GM19324 (cell line): ENCODE measurements at regions not wholly inside any gene's neighbourhood (a gene's known extent, or its start where the extent isn't known, plus 50 kb on each side); places are given as distances from the start of the nearest gene placed in this dataset.

Experiments
- ATAC-seq: cut with Tn5 transposase; IDR thresholded peaks from one replicate; pipeline ENCODE4 v1.9.1; 2021; ENCODE audit warnings: mild to moderate bottlenecking, moderate library complexity; ENCODE audit not compliant: unreplicated experiment, low FRiP score

GRCh38 chr21:39106881-39107462, 76.3 kb downstream of the PSMG1 start:
- ATAC-seq, result no peak

DNA sequence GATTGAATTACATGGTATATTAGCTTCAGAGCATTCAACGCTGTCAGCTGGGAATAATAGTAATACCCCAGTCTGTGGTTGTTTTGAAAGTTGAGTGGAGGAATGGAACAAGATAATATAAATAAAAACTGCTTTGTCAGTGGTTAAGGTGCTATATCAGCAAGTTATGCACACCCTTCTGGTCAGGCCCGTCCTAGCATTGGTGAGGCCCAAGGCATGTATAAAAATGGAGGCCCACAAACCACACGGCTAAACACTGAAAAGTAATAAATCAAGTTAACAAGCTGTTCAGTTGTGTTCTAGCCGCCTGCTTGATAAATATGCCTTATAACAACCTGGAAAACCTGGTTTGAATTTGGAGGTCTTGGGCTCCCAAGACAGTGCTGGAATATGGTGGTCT, 77.4 kb downstream of the PSMG1 start:
- ATAC-seq, result no peak

- no peak for ATAC-seq
These were observed 77.9 kb downstream of the PSMG1 start for GRCh38 chr21:39105341-39105765.

- no peak for ATAC-seq
These were observed 78.3 kb downstream of the PSMG1 start for GRCh38 chr21:39104911-39105310.

GRCh38 chr21:39103689-39104088, 79.6 kb downstream of the PSMG1 start:
- no peak for ATAC-seq

DNA sequence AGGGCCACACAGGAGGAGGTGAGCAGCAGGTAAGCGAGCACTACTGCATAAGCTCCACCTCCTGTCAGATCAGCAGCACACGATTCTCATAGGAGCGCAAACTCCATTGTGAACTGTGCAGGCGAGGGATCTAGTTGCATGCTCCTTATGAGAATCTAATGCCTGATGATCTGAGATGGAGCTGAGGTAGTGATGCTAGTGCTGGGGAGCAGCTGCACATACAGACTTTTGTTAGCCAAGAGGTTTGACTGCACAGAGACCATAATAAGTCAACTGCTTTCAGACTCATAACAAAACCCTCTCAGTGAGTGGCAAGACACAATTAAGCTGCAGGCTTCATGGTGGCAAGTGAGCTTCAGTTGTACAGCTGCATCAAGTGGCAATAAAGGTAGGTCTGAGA, 83.4 kb downstream of the PSMG1 start:
- no peak for ATAC-seq

- no peak for ATAC-seq
These were observed 84.5 kb downstream of the PSMG1 start for GRCh38 chr21:39098696-39099200.

DNA sequence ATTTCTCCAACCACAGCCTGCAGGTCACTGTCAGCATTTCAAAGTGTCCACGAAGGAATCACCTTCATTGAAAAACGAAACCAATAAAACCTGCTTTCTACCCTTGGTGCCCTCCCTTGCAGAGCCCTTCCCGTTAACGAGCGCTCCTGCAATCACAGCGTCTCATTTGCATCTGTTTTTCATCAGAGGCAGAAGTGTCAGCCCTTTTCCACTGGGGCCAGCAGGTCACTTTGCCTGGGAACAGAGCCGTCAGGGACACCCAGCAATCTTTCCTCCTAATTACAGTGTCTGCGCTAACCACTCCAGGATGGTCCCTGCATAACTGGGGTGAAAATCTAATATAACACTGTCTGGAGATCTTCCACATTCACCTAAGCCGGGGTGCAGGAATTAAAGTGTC, 85.3 kb downstream of the PSMG1 start:
- no peak for ATAC-seq

DNA sequence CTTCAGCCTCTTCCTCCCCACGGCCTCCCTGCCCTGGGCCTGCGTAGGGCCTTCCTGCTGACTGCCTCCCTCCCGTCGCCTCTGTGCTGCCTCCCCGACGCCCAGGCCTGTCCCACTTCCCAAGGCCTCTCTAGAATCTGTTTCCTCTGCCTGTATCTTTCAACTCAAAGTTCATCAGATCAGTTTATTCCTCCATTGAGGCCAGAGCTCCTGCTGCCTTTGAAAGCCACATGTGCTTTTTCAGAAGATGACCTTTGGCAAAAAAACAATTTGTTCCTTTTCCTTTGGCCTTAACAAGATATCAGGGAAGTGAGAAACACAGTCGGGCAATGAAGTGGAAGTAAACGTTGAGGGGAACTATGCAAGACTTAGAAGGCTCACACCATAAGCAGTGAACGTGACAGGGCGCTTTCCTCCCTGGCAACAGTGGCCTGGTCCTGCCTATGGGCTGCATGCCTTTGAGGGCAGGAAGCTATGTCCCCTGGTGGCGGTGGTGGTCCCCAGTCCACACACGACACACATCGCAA, 85.9 kb downstream of the PSMG1 start:
- no peak for ATAC-seq

- no peak for ATAC-seq
These were observed 86.5 kb downstream of the PSMG1 start for GRCh38 chr21:39096754-39097153.

GRCh38 chr21:39095681-39096080, 87.6 kb downstream of the PSMG1 start:
- no peak for ATAC-seq

DNA sequence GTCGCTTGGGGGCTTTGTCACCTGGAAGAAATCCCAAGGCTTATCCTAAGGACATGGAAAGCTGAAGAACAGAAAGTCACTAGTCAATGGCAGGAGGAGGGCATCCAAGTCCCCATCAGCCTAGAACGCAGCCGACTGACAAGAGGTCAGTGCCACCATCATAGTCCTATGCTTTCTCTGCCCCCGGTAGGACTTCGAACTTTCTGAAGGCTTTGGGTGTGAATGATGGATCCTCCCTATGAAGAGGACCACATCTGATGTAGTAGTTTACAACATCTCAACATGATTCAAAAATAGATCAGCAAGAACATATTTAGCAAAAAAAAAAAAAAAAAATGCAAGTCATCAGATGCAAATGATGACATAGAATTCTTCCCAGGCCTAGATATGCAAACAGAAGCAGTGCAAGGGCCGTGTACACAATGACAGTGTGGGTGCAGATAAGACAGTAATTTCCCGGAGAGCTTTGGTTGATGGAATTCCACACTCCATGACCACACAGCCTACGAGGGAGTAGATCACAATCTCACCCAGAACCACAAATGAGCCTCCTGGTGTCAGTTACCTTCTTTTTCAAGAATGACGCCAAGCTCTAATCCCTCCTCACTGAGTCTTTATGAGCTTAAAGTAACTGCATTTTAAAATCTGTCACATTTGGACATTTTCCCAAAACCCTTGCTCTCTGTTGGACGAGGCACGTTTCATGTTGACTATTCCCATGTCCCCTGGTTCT, 88.2 kb downstream of the PSMG1 start:
- no peak for ATAC-seq

DNA sequence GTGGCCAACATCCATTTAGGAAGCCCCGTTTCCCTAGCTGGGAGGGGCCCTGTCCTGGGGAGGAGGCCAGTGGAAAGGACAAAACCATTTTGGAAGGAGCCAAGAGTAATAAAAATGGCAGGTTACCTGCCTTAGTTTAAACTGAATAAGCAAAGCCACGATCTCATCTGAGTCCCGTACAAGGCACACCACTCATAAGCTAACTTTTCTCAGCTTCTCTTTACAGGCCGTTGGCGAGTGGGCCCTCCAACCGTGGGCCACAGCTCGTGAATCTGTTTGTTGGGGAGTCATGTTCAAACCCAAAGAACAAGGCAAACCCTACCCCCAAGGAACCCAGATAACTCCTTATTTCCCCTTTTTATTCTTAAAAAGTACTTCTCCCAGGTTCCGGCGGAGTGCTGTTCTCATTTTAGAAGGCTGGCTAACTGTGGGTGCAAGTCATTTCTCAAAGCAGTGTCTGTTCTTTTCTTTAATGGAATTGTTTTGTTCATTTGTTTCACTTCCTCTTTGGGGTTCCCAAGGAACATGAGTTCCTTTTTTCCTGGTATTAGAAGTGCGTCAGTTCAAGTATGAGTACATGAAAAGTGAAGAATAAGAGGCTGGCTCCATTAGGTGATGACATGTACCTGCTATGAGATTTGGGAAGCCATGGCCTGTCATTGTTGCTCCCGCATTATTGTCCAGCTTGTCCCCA, 89.0 kb downstream of the PSMG1 start:
- no peak for ATAC-seq

DNA sequence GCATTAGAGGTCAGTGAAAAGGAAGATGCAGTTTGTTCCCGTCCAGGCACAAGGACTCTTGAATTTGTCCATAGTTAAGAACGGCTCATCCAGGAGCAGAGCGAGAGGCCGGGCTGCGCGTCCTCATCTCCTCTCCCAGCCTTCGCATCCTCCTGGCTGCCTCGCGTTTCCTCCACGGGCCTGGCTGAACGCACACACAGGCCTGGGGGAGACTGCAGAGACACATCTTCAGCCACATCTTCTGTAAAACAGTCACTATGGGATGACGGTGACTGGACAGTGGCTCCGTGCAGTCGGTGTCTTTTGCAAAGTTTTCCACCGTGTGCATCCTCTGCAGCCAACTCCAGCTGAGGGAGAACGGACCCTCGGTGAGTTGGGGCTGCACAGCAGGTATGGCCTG, 89.7 kb downstream of the PSMG1 start:
- ATAC-seq, result no peak

GRCh38 chr21:39088831-39089380, 94.3 kb downstream of the PSMG1 start:
- no peak for ATAC-seq

DNA sequence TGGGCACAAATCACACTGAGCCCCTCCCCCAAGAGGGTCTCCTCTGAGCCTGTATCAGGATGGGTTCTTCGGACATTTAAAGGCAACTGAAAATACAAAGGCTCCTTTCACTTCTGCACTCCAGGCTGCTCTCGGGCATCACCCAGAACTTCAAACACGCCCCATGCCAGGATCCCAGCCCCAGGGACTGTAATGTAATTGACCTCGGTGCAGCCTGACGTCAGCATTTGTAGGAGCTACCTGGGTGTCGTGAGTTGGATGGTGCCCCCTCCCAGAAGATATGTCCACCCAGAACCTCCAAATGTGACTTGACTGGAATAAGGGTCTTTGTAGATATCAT, 95.2 kb downstream of the PSMG1 start:
- no peak for ATAC-seq

DNA sequence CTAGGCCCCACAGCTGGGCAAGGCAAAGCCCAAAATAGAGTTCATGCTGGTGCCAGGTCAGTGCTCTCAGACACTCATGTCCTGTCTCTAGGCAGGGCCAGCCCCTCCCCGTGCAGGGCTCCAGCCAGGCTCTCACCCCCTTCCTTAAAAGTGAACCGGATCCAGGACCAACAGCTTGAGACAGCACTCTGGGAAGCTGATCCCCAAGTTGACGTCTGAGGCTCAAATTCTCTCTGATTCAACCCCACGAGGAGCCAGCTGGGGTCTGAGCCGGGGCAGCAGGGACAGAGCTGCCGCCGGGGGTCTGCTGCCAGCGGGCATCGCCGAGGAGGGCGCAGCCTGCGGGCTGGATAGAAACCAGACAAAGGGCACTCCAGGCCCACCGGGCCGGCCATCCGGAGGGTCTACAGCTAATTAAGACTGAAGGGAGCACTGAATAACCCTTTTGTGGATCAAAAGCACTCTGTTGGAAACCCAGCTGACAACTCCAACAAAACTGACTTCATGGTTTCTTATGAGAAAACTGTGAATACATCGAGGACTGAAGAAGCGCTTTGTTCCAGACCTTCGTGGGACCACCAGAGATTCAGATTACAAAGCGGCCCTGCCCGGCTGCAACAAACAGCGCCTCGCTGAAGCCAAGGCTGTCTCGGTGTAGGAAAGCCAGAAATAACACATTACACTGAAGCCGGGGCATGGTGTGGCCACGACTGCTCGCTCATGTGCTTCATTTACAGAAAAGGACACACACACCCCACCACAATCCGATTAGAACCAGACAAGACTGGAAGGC, 95.8 kb downstream of the PSMG1 start:
- ATAC-seq, result no peak

GRCh38 chr21:39086547-39086946, 96.7 kb downstream of the PSMG1 start:
- no peak for ATAC-seq

- no peak for ATAC-seq
These were observed 97.3 kb downstream of the PSMG1 start for GRCh38 chr21:39085843-39086405.
